Heart right ventricle (tissue), 16 donors: ENCODE measurements at regions not wholly inside any gene's neighbourhood (a gene's known extent, or its start where the extent isn't known, plus 50 kb on each side); places are given as distances from the start of the nearest gene placed in this dataset.
A peak's percentile ranks its signal among the peaks of the same experiment; 100 is the strongest.

ENCODE experiments used
- ATAC-seq, 8 donors: fragments of 200-7000 bp; cut with Tn5 transposase; one replicate each; pipeline ENCODE4 v1.9.1; 2020; ENCODE audit warnings: mild to moderate bottlenecking in 8 of 8, moderate library complexity in 8 of 8, moderate number of reproducible peaks in 1 of 8
- DNase-seq, 2 donors: peaks; one replicate each; pipeline ENCODE4 v3.0.0-alpha.2; 2020
- H3K27ac ChIP-seq, 10 donors: fragments of 200-600 bp; sonication (generic) in 2 of 10; one replicate each; pipeline versions ENCODE4 v1.5.0 to v1.8.0; 2020 to 2022; ENCODE audit warnings: mild to moderate bottlenecking in 3 of 10
- H3K27me3 ChIP-seq, 7 donors: fragments of 200-600 bp; one replicate each; pipeline ENCODE4 v1.8.0; 2021 to 2022; ENCODE audit warnings: mild to moderate bottlenecking in 2 of 7
- H3K36me3 ChIP-seq, 9 donors: fragments of 200-600 bp; sonication (generic) in 1 of 9; one replicate each; pipeline versions ENCODE4 v1.5.0 to v1.8.0; 2020 to 2022; ENCODE audit warnings: mild to moderate bottlenecking in 2 of 9
- H3K4me1 ChIP-seq, 9 donors: fragments of 200-600 bp; sonication (generic) in 1 of 9; one replicate each; pipeline versions ENCODE4 v1.5.0 to v1.8.0; 2020 to 2022; ENCODE audit warnings: mild to moderate bottlenecking in 4 of 9
- H3K4me3 ChIP-seq, 10 donors: fragments of 200-600 bp; sonication (generic) in 2 of 10; one replicate each; pipeline versions ENCODE4 v1.5.0 to v1.8.0; 2020 to 2022; ENCODE audit warnings: mild to moderate bottlenecking in 7 of 10, moderate library complexity in 2 of 10
- H3K9me3 ChIP-seq, 11 donors: fragments of 200-600 bp in 10 of 11; sonication (generic) in 2 of 11; one replicate each; pipeline versions ENCODE4 v1.5.0 to v1.8.0; 2013 to 2022; ENCODE audit warnings: mild to moderate bottlenecking in 2 of 11, control low read depth in 1 of 11, moderate library complexity in 1 of 11
- CTCF ChIP-seq, 9 donors: fragments of 200-600 bp; sonication (generic) in 2 of 9; IDR thresholded peaks; one replicate each; pipeline versions ENCODE4 v1.5.0 to v1.8.0; 2021 to 2022; ENCODE audit warnings: antibody characterized with exemption in 9 of 9, mild to moderate bottlenecking in 5 of 9, moderate library complexity in 1 of 9
- WGBS, 2 donors: extraction: QIAGEN DNeasy Blood & Tissue Kit; methylation state at CpG; one replicate each; pipeline ENCODE4 v1.1.7; 2013; ENCODE audit warnings: inconsistent platforms in 1 of 2; 5-methylcytosine and 5-hydroxymethylcytosine counted together
- intact Hi-C, 10 donors: fragments of 100-400 bp; cut with DNase I; formaldehyde crosslinking; loops; one replicate each; pipeline versions ENCODE4 v1.11.1 to v1.14.2; 2022
- donor health status: Arrhythmogenic right ventricular cardiomyopathy.
- donor health status: ischemic (EF 13 %, LVEDD 7.1; RV severe dilation, severe dysfunction).
- donor health status: healthy with polysubstance abuse.
- donor health status: DM: no; HTN: yes; CAD: no.
- donor health status: DM: no; HTN: no; CAD: no.
- donor health status: ischemic (EF 25% LVEDD 6.9; RV normal size, moderate dysfunction).
- donor health status: ischemic (EF 25% LVEDD 5.7; RV mildly dilated, moderate dysfunction).
- donor health status: healthy.
- donor health status: DM: yes; HTN: yes; CAD: no.
- donor health status: Ischemic cardiomyopathy.
- donor health status: ischemic (EF 35%, LVEDD 5.7; RV mildly dilated, moderate dysfunction).
- donor health status: nonischemic (EF 11% LVEDD 7.7; RV severe dilation, severe dysfunction).
- donor health status: DM: yes; HTN: yes; CAD: no.
- donor health status: PGD.
- donor health status: ischemic (EF 29% LVEDD 5.4; RV normal size, mild dysfunction).
- donor health status: nonischemic (EF 23%, LVEDD 6.1; RV moderate dilation, normal function).

GRCh38 chr6:117145940-117146339 is 119.4 kb upstream of the VGLL2 start:
- no peaks in the 10 kb centered on the region for H3K27me3 ChIP-seq
- H3K36me3 ChIP-seq, result no peaks in the 10 kb centered on the region
- ATAC-seq, result no peak
- peaks cover 0 to 26% (median 0%) of the 10 kb centered on the region in 11 donors for H3K9me3 ChIP-seq
- intact Hi-C loops, result no loop called here
- peaks cover 0 to 19% (median 0%) of the 10 kb centered on the region in 9 donors for H3K4me1 ChIP-seq
- no peak for DNase-seq
- no peak for TF ChIP-seq CTCF (IDR thresholded peaks at IDR 0.05)
- no peak overlapping the region for H3K4me3 ChIP-seq
- 49 to 64% methylated on average over 2 of the region's 2 CpGs for WGBS, 2 donors
- H3K27ac ChIP-seq, result no peak overlapping the region

GRCh38 chr6:117149324-117149723 is 116.0 kb upstream of the VGLL2 start:
- Histone ChIP-seq H3K4me1 (peaks cover 0 to 13% (median 0%) of the 10 kb centered on the region in 9 donors), H3K9me3 (peaks cover 0 to 37% (median 5%) of the 10 kb centered on the region in 11 donors), H3K4me3 (no peak overlapping the region), H3K27ac (peak overlapping the region in 4 of 10 donors; percentile 28 to 67 (median 48)), H3K27me3 (no peaks in the 10 kb centered on the region), H3K36me3 (no peaks in the 10 kb centered on the region)
- DNase-seq (no peak), ATAC-seq (peak in 6 of 8 donors; percentile 48 to 93 (median 72))
- WGBS, 2 donors, result 3 to 13% methylated on average over 1 of the region's 1 CpG
- intact Hi-C loops, result no loop called here
- TF ChIP-seq CTCF (IDR thresholded peaks at IDR 0.05), result no peak

- no peaks in the 10 kb centered on the region for H3K36me3 ChIP-seq
- peak overlapping the region in 4 of 10 donors; percentile 7 to 44 (median 36) for H3K27ac ChIP-seq
- H3K9me3 ChIP-seq, result peaks cover 0 to 11% (median 2%) of the 10 kb centered on the region in 11 donors
- WGBS, 2 donors, result 46 to 53% methylated on average over 1 of the region's 1 CpG
- intact Hi-C loops, result no loop called here
- TF ChIP-seq CTCF (IDR thresholded peaks at IDR 0.05), result no peak
- H3K27me3 ChIP-seq, result no peaks in the 10 kb centered on the region
- no peak overlapping the region for H3K4me3 ChIP-seq
- peaks cover 0 to 17% (median 5%) of the 10 kb centered on the region in 9 donors for H3K4me1 ChIP-seq
- DNase-seq (no peak), ATAC-seq (no peak)
Measured at GRCh38 chr6:117156741-117157140, 108.6 kb upstream of the VGLL2 start.

GRCh38 chr6:117157448-117157847 is 107.9 kb upstream of the VGLL2 start:
- no peaks in the 10 kb centered on the region for H3K36me3 ChIP-seq
- ATAC-seq (peak in 7 of 8 donors; percentile 46 to 82 (median 72)), DNase-seq (no peak)
- no peaks in the 10 kb centered on the region for H3K27me3 ChIP-seq
- H3K27ac ChIP-seq, result peak overlapping the region in 4 of 10 donors; percentile 7 to 44 (median 36)
- no peak for TF ChIP-seq CTCF (IDR thresholded peaks at IDR 0.05)
- intact Hi-C loops, result no loop called here
- peaks cover 0 to 17% (median 5%) of the 10 kb centered on the region in 9 donors for H3K4me1 ChIP-seq
- H3K4me3 ChIP-seq, result no peak overlapping the region
- H3K9me3 ChIP-seq, result peaks cover 0 to 5% (median 0%) of the 10 kb centered on the region in 11 donors
- 12 to 19% methylated on average over 3 of the region's 3 CpGs for WGBS, 2 donors
